Hepatic stellate cell (primary cell): ENCODE measurements at regions not wholly inside any gene's neighbourhood (a gene's known extent, or its start where the extent isn't known, plus 50 kb on each side); places are given as distances from the start of the nearest gene placed in this dataset.
"Not testable (repeated sequence)": the region's sequence is repeated elsewhere in the genome, so short reads cannot be mapped to it uniquely, and the experiment has no call there.

Experiments
- DNase-seq: peaks from one replicate; pipeline ENCODE4 v3.0.0; 2011; ENCODE audit warnings: low spot score

DNA sequence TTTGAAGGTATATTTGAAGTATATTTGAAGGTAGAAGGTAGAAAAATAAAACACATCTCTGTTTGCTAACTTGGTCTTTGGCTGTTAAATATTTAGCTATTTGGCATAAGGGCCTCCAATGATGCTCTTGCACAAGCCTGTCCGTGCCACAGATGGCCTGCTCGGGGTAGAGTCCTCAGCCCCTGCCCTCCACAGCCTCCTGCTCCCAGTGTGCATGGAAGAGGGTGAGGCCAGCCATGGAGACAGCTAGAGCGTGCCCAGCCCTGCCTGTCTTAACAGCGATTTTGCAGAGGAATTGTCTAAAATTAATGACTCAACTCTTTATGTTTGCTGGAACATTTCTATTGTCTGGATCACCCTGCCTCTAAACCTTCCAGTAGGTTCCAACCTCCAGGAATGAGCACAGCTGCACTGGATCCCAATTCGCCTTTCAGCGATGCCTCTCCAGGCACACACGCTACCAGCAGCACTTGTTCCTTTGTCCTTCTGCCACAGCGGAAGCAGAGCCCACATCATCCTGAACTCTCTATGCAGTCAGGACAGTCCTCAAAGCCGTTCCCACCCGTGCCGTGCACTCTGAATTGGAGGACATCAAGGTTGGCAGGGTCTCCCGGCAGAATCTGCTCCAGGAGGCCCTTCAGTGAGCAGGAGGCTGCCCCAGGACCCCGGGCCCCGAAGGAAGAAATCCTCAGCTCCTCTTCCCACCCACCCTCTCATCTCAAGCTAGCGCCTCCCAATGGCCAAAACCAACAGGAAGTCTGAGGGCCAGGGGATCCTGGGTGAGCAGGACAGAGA is 254.0 kb upstream of the IRX1 start:
- no peak for DNase-seq

GRCh38 chr5:3340471-3340870 is 255.2 kb upstream of the IRX1 start:
- no peak for DNase-seq

GRCh38 chr5:3339798-3340115 is 255.9 kb upstream of the IRX1 start:
- DNase-seq, result no peak

- DNase-seq, result no peak
Measured at GRCh38 chr5:3339092-3339797, 256.4 kb upstream of the IRX1 start.

GRCh38 chr5:3337812-3338541 is 257.7 kb upstream of the IRX1 start:
- no peak for DNase-seq

GRCh38 chr5:3336666-3337065 is 259.0 kb upstream of the IRX1 start:
- DNase-seq, result no peak

DNA sequence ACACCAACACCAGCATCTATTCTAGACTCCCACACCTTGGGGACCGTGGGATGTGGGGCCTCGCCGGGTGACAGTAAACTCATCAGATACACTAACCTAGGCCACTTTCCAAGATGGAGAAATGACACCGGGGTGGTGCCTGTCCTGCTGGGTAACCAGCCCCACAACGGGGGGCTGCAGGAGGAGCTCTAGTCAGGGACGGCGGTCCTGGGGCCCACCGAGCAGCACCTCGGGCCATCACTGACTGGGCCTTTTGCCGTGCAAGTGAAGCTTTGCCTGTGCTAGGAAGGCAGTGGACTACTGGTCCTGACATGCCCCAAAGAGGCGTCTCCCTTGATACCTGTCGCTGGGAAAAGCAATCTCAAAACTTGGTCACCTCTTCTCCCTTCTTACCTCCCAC is 260.3 kb upstream of the IRX1 start:
- DNase-seq, result no peak

DNA sequence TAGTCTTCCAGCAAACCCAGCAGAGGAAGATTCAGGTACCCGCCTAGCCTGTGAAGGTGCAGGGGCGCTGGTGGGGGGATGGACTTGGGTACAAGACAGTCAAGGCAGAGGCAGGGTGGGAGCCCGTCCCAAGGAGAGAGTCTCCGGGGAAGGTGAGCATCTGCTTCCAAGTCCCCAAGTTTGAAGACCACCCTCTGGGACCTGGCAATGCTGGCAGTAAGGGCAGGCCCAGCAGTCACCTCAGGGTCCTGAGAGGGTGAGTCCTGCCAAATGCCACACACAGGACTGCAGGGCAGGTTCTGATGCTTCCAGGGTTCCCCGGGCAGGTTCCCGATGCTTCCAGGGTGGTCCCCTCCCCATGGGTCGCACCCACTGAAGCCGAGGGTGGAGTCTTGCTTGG is 261.8 kb upstream of the IRX1 start:
- DNase-seq, result no peak

DNA sequence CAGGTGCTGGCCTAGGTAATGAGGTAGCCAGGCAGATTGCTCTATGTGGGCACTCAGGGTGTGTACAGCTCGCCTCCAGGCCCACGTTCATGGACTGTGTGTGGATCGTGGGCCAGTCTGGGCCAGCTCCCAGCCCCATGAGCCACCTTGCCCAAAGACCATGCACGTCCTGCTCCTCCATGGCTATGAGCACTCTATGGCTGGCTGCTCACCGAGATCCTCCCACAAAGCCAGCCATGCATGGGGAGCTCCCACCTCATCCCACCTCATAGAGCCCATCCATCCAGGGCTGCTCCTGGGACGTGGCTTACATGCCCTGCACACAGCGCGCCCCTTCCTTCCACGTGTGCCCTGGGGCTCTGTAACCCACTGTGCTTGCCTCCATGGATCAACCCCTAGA is 262.5 kb upstream of the IRX1 start:
- DNase-seq, result no peak

GRCh38 chr5:3331819-3332218 is 263.8 kb upstream of the IRX1 start:
- DNase-seq, result no peak

- no peak for DNase-seq
Measured at GRCh38 chr5:3330442-3330841, 265.2 kb upstream of the IRX1 start.

DNA sequence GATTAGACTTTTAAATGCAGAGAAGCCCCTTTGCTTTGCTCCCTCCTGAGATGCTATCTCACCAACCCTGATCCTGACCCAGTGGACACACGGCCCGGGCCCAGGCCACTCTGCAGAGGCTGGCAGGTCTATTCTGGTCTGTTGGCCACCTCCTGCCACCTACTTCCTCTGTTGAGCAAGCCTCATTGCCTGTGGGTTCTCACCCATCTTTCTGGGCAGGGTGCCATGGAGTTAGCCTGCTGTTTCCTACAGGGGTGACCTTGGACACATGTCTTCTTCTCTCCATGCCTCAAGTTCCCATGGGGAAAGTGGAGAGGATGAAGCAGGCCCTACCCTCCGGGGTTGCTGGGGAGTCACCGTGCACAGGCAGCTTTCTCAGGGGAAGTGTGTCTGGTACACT is 266.2 kb upstream of the IRX1 start:
- DNase-seq, result no peak

- no peak for DNase-seq
Measured at GRCh38 chr5:3326841-3327232, 268.8 kb upstream of the IRX1 start.

GRCh38 chr5:3325972-3326840 is 269.4 kb upstream of the IRX1 start:
- DNase-seq, result no peak

DNA sequence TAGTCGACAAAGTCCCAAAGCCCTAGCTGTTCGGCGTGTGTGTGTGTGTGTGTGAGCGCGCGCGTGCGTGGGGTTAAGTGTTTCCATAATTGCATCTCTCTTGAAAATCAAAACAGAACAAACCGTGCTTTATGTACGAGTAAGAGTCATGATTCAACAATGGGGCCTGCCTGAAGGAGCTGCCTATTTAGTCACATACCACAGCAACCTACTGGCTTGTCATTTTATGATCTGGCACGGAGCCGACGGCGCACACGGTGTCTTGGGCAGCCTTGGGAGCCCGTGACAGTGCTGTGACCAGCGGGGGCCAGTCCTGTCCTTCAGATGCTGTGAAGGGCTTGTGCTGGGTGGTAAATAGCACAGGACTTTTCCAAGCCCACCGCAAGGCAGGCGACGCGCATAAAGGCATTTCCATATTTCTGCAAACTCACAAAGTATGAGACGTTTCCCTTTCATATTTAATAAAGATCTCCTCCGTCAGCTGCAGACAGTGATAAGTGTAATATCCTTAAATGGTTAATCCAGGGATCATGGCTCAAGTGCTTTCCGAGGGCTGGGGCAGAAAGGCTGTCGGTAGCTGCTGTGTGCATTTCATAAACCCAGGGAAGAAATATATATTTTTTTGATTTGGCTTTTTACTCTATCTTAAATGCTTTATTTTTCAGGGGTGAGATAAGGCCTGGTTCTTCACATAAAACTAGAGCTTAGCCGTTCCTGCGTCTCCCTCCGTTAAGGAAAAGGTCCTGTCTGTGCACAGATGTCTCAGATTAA is 270.2 kb upstream of the IRX1 start:
- DNase-seq, result no peak

- no peak for DNase-seq
Measured at GRCh38 chr5:3324421-3325101, 271.1 kb upstream of the IRX1 start.

GRCh38 chr5:3323966-3324365 is 271.7 kb upstream of the IRX1 start:
- not testable (repeated sequence) for DNase-seq

GRCh38 chr5:3323144-3323543 is 272.5 kb upstream of the IRX1 start:
- DNase-seq, result no peak

DNA sequence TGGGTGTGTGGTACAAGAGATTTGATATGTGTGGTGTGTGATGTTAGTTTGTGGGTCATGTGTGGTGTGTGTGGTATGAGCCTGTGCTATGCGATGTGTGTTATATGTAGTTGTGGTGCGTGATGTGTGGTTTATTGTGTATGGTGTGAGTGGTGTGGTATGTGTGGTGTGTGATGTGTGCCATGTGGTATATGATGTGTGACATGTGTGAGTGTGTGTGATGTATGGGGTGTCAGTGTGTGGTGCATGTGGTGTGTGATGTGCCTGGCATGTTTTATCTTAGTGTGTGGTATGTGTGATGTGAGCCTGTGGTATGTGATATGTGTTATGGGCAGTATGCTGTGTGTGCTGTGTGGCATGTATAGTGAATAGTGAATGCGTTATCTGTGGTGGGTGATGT is 273.0 kb upstream of the IRX1 start:
- DNase-seq, result no peak

- DNase-seq, result no peak
Measured at GRCh38 chr5:3321923-3322322, 273.7 kb upstream of the IRX1 start.
